ENCODE measurements at regions not wholly inside any gene's neighbourhood (a gene's known extent, or its start where the extent isn't known, plus 50 kb on each side); places are given as distances from the start of the nearest gene placed in this dataset.

GRCh38 chr9:100761276-100761802 lies 183.5 kb downstream of the CAVIN4 start:
- TF ChIP-seq CTCF (IDR thresholded peaks at IDR 0.05; ENCODE audit: insufficient read depth, low read length, poor library complexity, severe bottlenecking) (no peak), EZH2phosphoT487 (conservative IDR thresholded peaks at IDR 0.05; ENCODE audit: low read length) (no peak)

Data from SU-DHL-6 (cell line).